H9 (cell line): ENCODE measurements at regions not wholly inside any gene's neighbourhood (a gene's known extent, or its start where the extent isn't known, plus 50 kb on each side); places are given as distances from the start of the nearest gene placed in this dataset.

Source experiments
- DNase-seq: peaks from one replicate; pipeline ENCODE4 v3.0.0-alpha.2; 2017
- H2AFZ ChIP-seq: one replicate; pipeline ENCODE4 v1.6.1; 2013; ENCODE audit warnings: mild to moderate bottlenecking, low read length, control low read depth, moderate library complexity
- H2AK5ac ChIP-seq: 2 replicates; pipeline ENCODE4 v1.6.1; 2013; ENCODE audit warnings: low read length, control low read depth, mixed read lengths; ENCODE audit not compliant: insufficient read length
- H2BK120ac ChIP-seq: one replicate; pipeline ENCODE4 v1.6.1; 2013; ENCODE audit warnings: low read depth, mild to moderate bottlenecking, low read length, control low read depth, inconsistent platforms; ENCODE audit not compliant: poor library complexity, severe bottlenecking
- H2BK12ac ChIP-seq: 2 replicates; pipeline ENCODE4 v1.6.1; 2013; ENCODE audit warnings: low read length, control low read depth, mixed read lengths, low read depth; ENCODE audit not compliant: insufficient read length
- H2BK15ac ChIP-seq: 2 replicates; pipeline ENCODE4 v1.6.1; 2013; ENCODE audit warnings: low read depth, low read length, control low read depth
- H2BK20ac ChIP-seq: one replicate; pipeline ENCODE4 v1.6.1; 2013; ENCODE audit warnings: low read depth, mild to moderate bottlenecking, low read length, control low read depth, inconsistent platforms; ENCODE audit not compliant: poor library complexity, severe bottlenecking
- H2BK5ac ChIP-seq: 2 replicates; pipeline ENCODE4 v1.6.1; 2013; ENCODE audit warnings: low read length, control low read depth, mixed read lengths; ENCODE audit not compliant: insufficient read length
- H3K14ac ChIP-seq: 2 replicates; pipeline ENCODE4 v1.6.1; 2013; ENCODE audit warnings: low read length, control low read depth; ENCODE audit not compliant: insufficient read depth
- H3K18ac ChIP-seq: 2 replicates; pipeline ENCODE4 v1.6.1; 2013; ENCODE audit warnings: low read depth, mild to moderate bottlenecking, mixed read lengths, low read length, control low read depth; ENCODE audit not compliant: insufficient read length
- H3K23ac ChIP-seq: 2 replicates; pipeline ENCODE4 v1.6.1; 2013; ENCODE audit warnings: low read length, control low read depth, mixed read lengths, low read depth; ENCODE audit not compliant: insufficient read length
- H3K23me2 ChIP-seq: 2 replicates; pipeline ENCODE4 v1.6.1; 2013; ENCODE audit warnings: low read depth, mild to moderate bottlenecking, mixed read lengths, low read length, control low read depth; ENCODE audit not compliant: insufficient read length, poor library complexity, severe bottlenecking
- H3K27ac ChIP-seq: 2 replicates; pipeline ENCODE4 v1.5.1; 2013; ENCODE audit warnings: low read length, control low read depth, mixed read lengths, low read depth; ENCODE audit not compliant: insufficient read length
- H3K27me3 ChIP-seq: 2 replicates; pipeline ENCODE4 v1.6.1; 2013; ENCODE audit warnings: low read length, control low read depth, inconsistent platforms; ENCODE audit not compliant: insufficient read depth
- H3K4ac ChIP-seq: 2 replicates; pipeline ENCODE4 v1.6.1; 2013; ENCODE audit warnings: low read depth, mild to moderate bottlenecking, control low read depth, inconsistent platforms, low read length, moderate library complexity
- H3K4me1 ChIP-seq: 2 replicates; pipeline ENCODE4 v1.6.1; 2013; ENCODE audit warnings: low read length, control low read depth, inconsistent platforms; ENCODE audit not compliant: insufficient read depth
- H3K4me2 ChIP-seq: 2 replicates; pipeline ENCODE4 v1.6.1; 2013; ENCODE audit warnings: low read length, control low read depth, mixed read lengths; ENCODE audit not compliant: insufficient read length, insufficient read depth
- H3K56ac ChIP-seq: 2 replicates; pipeline ENCODE4 v1.6.1; 2013; ENCODE audit warnings: low read depth, mild to moderate bottlenecking, mixed read lengths, low read length, control low read depth; ENCODE audit not compliant: insufficient read length
- H3K79me1 ChIP-seq: 2 replicates; pipeline ENCODE4 v1.6.1; 2013; ENCODE audit warnings: low read depth, mild to moderate bottlenecking, moderate library complexity, low read length, control low read depth, inconsistent platforms; ENCODE audit not compliant: insufficient read depth, poor library complexity, severe bottlenecking
- H3K79me2 ChIP-seq: 2 replicates; pipeline ENCODE4 v1.6.1; 2013; ENCODE audit warnings: low read length, control low read depth, inconsistent platforms; ENCODE audit not compliant: insufficient read depth
- H3K9ac ChIP-seq: 2 replicates; pipeline ENCODE4 v1.6.1; 2013; ENCODE audit warnings: low read length, control low read depth, mixed read lengths; ENCODE audit not compliant: insufficient read length; ENCODE audit errors: extremely low read depth
- H3K9me3 ChIP-seq: one replicate; pipeline ENCODE4 v1.6.1; 2013; ENCODE audit warnings: low read depth, low read length, inconsistent platforms; ENCODE audit not compliant: control insufficient read depth
- H3T11ph ChIP-seq: one replicate; pipeline ENCODE4 v1.6.1; 2013; ENCODE audit warnings: mild to moderate bottlenecking, low read length, control low read depth, inconsistent platforms
- H4K20me1 ChIP-seq: one replicate; pipeline ENCODE4 v1.6.1; 2013; ENCODE audit not compliant: control insufficient read depth, insufficient read length, insufficient read depth
- H4K5ac ChIP-seq: 2 replicates; pipeline ENCODE4 v1.6.1; 2013; ENCODE audit warnings: low read depth, mild to moderate bottlenecking, mixed read lengths, low read length, control low read depth; ENCODE audit not compliant: insufficient read length
- H4K8ac ChIP-seq: replicated peaks from 2 replicates; pipeline ENCODE4 v1.6.1; 2013; ENCODE audit warnings: low read length, control low read depth, mixed read lengths, low read depth; ENCODE audit not compliant: insufficient read length
- H4K91ac ChIP-seq: 2 replicates; pipeline ENCODE4 v1.6.1; 2013; ENCODE audit warnings: low read depth, mild to moderate bottlenecking, moderate library complexity, mixed read lengths, low read length, control low read depth; ENCODE audit not compliant: insufficient read length
- H3K27ac Mint-ChIP-seq, 3 experiments: 2 replicates in 2 of 3; 3 replicates in 1 of 3; pipeline ENCODE4 v1.8.0; 2020 to 2021; ENCODE audit warnings: mixed read lengths in 3 of 3, mild to moderate bottlenecking in 1 of 3, moderate library complexity in 1 of 3
- H3K27me3 Mint-ChIP-seq: 2 replicates; pipeline ENCODE4 v1.8.0; 2021; ENCODE audit warnings: low read depth, mild to moderate bottlenecking, moderate library complexity, mixed read lengths
- H3K36me3 Mint-ChIP-seq, 3 experiments: 2 replicates in 2 of 3; 3 replicates in 1 of 3; pipeline ENCODE4 v1.8.0; 2020 to 2021; ENCODE audit warnings: low read depth in 3 of 3, mixed read lengths in 3 of 3; ENCODE audit not compliant: insufficient read depth in 1 of 3
- H3K4me1 Mint-ChIP-seq, 2 experiments: 2 replicates each; pipeline ENCODE4 v1.8.0; 2020; ENCODE audit warnings: mixed read lengths in 2 of 2
- H3K4me3 Mint-ChIP-seq, 2 experiments: 2 replicates in 1 of 2; 3 replicates in 1 of 2; pipeline ENCODE4 v1.8.0; 2020 to 2021; ENCODE audit warnings: mild to moderate bottlenecking in 2 of 2, mixed read lengths in 2 of 2, moderate library complexity in 1 of 2
- H3K9me3 Mint-ChIP-seq, 2 experiments: 2 replicates in 1 of 2; 3 replicates in 1 of 2; pipeline ENCODE4 v1.8.0; 2020; ENCODE audit warnings: mild to moderate bottlenecking in 2 of 2, mixed read lengths in 2 of 2, moderate library complexity in 1 of 2
- CTCF ChIP-seq: fragments of 200-600 bp; sonication (generic); conservative IDR thresholded peaks from 3 replicates; pipeline ENCODE4 v1.8.0; 2021; ENCODE audit warnings: antibody characterized with exemption, mild to moderate bottlenecking

DNA sequence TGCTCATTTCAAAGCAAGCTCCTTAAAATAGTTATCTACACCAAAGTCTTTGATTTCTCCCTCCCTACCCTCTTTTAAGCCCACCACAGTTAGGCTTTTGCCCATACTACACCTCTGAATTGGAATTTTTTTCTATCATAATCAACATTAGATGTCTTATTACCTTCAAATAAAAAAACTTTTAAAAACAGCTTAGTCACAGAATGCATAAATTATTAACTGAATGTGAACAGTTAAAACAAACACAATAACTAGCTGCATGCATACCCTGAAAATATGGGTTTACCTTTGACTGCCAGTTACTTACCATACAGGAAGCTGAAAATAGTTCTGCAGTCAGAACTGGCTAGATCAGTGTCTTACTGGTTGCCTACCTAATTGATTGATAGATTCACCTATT, 210.9 kb downstream of the TGFB2 start:
- H3K9me3 Mint-ChIP-seq = no peaks in the 10 kb centered on the region
- TF ChIP-seq CTCF = no peak
- H2BK20ac ChIP-seq = no peak overlapping the region
- H2BK5ac ChIP-seq = no peak overlapping the region
- no peaks in the 10 kb centered on the region for H3K27me3 ChIP-seq
- H4K20me1 ChIP-seq = no peaks in the 10 kb centered on the region
- H3K4me1 ChIP-seq = peaks cover 3% of the 10 kb centered on the region; the same call in 1 of the 2 replicates
- H3K4me3 Mint-ChIP-seq = no peak overlapping the region
- no peaks in the 10 kb centered on the region for H3K79me2 ChIP-seq
- H3K9me3 ChIP-seq = no peaks in the 10 kb centered on the region
- H4K8ac ChIP-seq = no peak overlapping the region
- no peak overlapping the region for H3K18ac ChIP-seq
- no peak overlapping the region for H4K5ac ChIP-seq
- no peak overlapping the region for H3K27ac ChIP-seq
- no peaks in the 10 kb centered on the region for H3K79me1 ChIP-seq
- H4K91ac ChIP-seq = no peak overlapping the region
- H3K27ac Mint-ChIP-seq = no peak overlapping the region
- no peak overlapping the region for H3K9ac ChIP-seq
- H3K4me2 ChIP-seq = no peak overlapping the region
- no peak overlapping the region for H2AFZ ChIP-seq
- H3K4ac ChIP-seq = no peak overlapping the region
- H3K56ac ChIP-seq = no peak overlapping the region
- H2BK120ac ChIP-seq = no peak overlapping the region
- H3K4me1 Mint-ChIP-seq = peaks cover 6% of the 10 kb centered on the region in 2 experiments
- H2AK5ac ChIP-seq = no peak overlapping the region
- no peak overlapping the region for H3K14ac ChIP-seq
- no peak overlapping the region for H3K23ac ChIP-seq
- no peaks in the 10 kb centered on the region for H3K23me2 ChIP-seq
- no peak overlapping the region for H3T11ph ChIP-seq
- H2BK15ac ChIP-seq = no peak overlapping the region
- no peak for DNase-seq
- no peaks in the 10 kb centered on the region for H3K27me3 Mint-ChIP-seq
- H2BK12ac ChIP-seq = no peak overlapping the region
- H3K36me3 Mint-ChIP-seq = no peaks in the 10 kb centered on the region
